HG03175 (cell line): ENCODE measurements at regions not wholly inside any gene's neighbourhood (a gene's known extent, or its start where the extent isn't known, plus 50 kb on each side); places are given as distances from the start of the nearest gene placed in this dataset.

Experiments
- ATAC-seq: cut with Tn5 transposase; IDR thresholded peaks from one replicate; pipeline ENCODE4 v1.9.1; 2021; ENCODE audit warnings: mild to moderate bottlenecking, moderate library complexity; ENCODE audit not compliant: unreplicated experiment

GRCh38 chr2:236963631-236964182 lies 122.0 kb upstream of the COPS8 start:
- no peak for ATAC-seq

DNA sequence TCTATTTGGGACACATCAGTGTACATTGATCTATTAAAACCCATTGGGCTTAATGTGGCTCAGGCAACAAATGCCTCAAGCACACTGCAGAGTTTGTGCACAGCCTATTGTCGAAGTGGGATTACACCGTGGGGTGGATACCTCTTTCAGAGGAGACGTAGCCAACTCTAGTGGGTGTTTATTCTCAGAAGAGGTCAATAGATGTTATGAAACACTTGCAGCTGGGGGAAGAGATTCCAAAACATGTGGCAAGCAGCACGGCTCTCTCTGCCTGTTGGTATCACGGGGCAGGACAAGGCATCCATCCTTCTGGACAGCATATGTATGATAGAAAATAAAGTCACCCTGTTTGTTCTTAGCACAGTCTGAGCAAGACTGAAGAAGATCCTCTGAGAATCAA lies 121.4 kb upstream of the COPS8 start:
- no peak for ATAC-seq

- ATAC-seq: no peak
Measured at GRCh38 chr2:236965021-236965840, 120.5 kb upstream of the COPS8 start.

GRCh38 chr2:236965841-236966096 lies 119.9 kb upstream of the COPS8 start:
- ATAC-seq: no peak

DNA sequence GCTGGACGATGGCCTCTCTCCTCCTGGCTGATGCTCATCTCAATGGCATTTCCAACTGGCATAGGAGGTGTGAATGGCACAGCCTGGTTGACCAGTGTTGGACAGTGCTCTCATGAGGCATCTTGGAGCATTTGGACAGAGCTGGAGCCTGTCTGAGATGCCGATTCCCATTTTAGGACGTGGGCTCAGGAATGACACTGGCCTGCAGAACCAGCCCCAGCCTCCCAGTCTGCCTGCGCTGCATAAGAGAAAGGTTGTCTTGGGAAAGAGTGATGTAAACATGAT lies 118.2 kb upstream of the COPS8 start:
- no peak for ATAC-seq

DNA sequence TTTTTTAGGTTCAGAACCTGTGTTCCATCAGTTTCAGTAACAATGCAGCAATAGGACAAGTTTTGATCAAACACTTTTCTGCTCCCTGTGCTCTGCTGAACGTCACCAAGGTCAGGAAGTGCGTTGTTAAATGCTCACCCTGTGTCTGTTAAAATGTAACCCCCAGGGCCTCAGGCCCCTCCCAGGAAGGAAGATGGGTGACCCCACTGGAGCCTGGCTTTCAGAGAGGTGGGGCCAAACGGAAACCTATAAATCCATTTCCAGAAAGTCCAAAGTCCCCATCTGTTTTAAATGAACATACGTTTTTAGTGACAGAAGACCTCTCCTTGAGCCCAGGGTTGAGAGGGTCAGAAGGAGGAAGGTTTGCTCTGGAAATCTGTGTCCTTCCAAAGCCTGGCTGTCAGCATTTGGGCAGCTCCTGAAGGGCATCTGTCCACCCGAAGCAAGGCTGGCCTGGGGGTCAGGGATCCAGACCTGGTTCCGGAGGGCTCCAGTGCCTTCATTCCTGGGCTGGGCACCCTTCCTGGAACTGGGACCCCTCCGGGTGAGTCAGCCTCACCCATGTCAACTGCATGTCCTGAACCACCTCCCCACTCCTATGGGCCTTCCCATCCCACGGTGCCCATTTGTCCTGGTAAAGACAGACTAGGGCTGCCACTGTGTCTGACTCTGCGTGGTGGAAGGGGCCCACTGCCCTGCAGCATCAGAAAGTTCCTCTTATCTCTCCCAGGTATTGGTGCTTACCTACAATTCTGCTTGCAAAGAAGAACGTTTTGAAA lies 117.4 kb upstream of the COPS8 start:
- ATAC-seq: peak; percentile 79

- no peak for ATAC-seq
Measured at GRCh38 chr2:236968880-236969534, 116.7 kb upstream of the COPS8 start.

GRCh38 chr2:236969767-236970655 lies 115.7 kb upstream of the COPS8 start:
- no peak for ATAC-seq

GRCh38 chr2:236970656-236971010 lies 115.1 kb upstream of the COPS8 start:
- no peak for ATAC-seq

- ATAC-seq: no peak
Measured at GRCh38 chr2:236971131-236971821, 114.4 kb upstream of the COPS8 start.

GRCh38 chr2:236971919-236972381 lies 113.7 kb upstream of the COPS8 start:
- no peak for ATAC-seq

- no peak for ATAC-seq
Measured at GRCh38 chr2:236972491-236973342, 113.0 kb upstream of the COPS8 start.

DNA sequence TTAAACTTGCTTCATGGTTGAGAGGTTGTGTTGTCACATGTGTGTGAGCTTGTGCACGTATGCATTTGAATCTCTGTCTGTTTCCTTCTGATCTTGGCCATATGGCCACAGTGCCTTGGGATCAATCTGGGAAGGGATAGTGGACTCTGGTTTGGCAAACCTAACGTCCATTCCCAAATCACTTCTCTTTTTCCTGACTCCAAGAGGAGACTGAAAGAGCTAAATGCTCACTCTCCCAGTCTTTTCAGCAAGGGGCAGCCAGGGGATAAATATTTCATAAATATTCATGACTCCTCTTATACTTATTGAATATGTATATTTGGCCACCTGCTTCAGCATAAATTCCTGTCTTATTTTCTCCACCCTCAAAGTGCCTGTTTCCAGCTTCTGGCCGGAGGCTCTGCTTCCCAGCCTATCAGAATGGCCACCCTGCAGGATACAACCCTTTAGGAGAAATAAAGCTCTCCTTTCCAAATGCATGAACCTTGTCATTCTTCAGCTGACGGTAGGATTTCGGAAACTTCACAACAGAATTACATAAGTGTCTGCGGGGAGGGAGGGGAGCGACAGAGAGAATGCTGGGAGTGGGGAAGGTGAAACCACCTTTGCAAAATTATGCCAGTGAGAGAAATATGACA lies 112.2 kb upstream of the COPS8 start:
- no peak for ATAC-seq

DNA sequence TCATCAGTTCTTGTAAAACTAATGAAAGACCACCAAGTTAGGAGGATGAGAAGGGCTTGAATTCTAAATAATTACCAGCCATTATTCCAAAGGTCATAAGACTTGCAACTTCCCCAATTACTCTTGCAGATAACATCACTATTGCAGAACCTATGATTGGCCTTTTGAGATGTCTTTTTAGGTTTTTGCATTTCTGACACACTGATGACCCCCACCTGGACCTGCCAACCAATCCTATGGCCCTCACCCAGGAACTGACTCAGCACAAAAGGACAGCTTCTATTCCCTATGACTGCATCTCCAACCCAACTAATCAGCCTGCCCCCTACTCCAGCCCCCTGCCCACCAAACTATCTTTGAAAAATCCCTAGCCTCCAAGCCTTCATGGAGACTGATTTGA lies 111.5 kb upstream of the COPS8 start:
- no peak for ATAC-seq

GRCh38 chr2:236974752-236975151 lies 110.9 kb upstream of the COPS8 start:
- ATAC-seq: no peak

- ATAC-seq: no peak
Measured at GRCh38 chr2:236975766-236976165, 109.9 kb upstream of the COPS8 start.

GRCh38 chr2:236976266-236977062 lies 109.2 kb upstream of the COPS8 start:
- no peak for ATAC-seq
